ENCODE measurements at regions not wholly inside any gene's neighbourhood (a gene's known extent, or its start where the extent isn't known, plus 50 kb on each side); places are given as distances from the start of the nearest gene placed in this dataset.

DNA sequence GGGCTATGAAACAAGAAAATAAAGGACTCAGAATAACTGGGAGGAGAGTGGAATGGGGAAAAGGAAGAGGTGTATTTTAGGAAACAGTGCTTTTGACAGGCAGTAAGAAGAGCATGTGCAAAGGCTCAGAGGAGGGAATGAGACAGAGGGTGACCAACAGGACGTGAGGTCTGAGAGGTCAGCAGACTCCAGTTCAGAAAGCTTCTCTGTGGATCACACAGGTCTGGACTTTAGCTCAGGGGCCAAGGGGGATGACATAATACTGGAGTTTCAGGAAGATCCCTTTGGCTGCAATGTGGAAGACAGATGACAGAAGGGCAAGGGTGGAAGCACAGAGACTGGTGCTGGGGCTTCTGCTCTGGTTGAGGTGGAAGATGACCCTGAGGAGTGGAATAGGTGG is 489.9 kb upstream of the CDH5 start:
- DNase-seq (ENCODE audit: low spot score) (no peak), ATAC-seq (no peak)
- Mint-ChIP-seq H3K27me3 (ENCODE audit: low read depth) (no peaks in the 10 kb centered on the region), H3K9me3 (peaks cover 16% of the 10 kb centered on the region; the same call in 1 of the 2 replicates), H3K27ac (no peak overlapping the region), H3K36me3 (no peaks in the 10 kb centered on the region), H3K4me3 (no peak overlapping the region), H3K4me1 (0 out of 2 replicates have a peak, but pooled peaks cover 3% of the 10 kb centered on the region)
- ChIA-PET CTCF (no interaction called here), POLR2A (no interaction called here)
- no peak for TF ChIP-seq ZNF671 (CRISPR knock-in tag; IDR thresholded peaks at IDR 0.05)
- TF ChIP-seq, protein P1, sequence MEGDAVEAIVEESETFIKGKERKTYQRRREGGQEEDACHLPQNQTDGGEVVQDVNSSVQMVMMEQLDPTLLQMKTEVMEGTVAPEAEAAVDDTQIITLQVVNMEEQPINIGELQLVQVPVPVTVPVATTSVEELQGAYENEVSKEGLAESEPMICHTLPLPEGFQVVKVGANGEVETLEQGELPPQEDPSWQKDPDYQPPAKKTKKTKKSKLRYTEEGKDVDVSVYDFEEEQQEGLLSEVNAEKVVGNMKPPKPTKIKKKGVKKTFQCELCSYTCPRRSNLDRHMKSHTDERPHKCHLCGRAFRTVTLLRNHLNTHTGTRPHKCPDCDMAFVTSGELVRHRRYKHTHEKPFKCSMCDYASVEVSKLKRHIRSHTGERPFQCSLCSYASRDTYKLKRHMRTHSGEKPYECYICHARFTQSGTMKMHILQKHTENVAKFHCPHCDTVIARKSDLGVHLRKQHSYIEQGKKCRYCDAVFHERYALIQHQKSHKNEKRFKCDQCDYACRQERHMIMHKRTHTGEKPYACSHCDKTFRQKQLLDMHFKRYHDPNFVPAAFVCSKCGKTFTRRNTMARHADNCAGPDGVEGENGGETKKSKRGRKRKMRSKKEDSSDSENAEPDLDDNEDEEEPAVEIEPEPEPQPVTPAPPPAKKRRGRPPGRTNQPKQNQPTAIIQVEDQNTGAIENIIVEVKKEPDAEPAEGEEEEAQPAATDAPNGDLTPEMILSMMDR (IDR thresholded peaks at IDR 0.05) = no peak
- no peak for TF ChIP-seq ETV6 (CRISPR knock-in tag; IDR thresholded peaks at IDR 0.05)
- TF ChIP-seq, protein P2, sequence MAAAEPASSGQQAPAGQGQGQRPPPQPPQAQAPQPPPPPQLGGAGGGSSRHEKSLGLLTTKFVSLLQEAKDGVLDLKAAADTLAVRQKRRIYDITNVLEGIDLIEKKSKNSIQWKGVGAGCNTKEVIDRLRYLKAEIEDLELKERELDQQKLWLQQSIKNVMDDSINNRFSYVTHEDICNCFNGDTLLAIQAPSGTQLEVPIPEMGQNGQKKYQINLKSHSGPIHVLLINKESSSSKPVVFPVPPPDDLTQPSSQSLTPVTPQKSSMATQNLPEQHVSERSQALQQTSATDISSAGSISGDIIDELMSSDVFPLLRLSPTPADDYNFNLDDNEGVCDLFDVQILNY (CRISPR knock-in tag; IDR thresholded peaks at IDR 0.05) = no peak
- no peak for TF ChIP-seq SMAD4 (CRISPR knock-in tag; IDR thresholded peaks at IDR 0.05)
- no peak for TF ChIP-seq RELA (CRISPR knock-in tag; IDR thresholded peaks at IDR 0.05; ENCODE audit: borderline replicate concordance)
- TF ChIP-seq, protein P3, sequence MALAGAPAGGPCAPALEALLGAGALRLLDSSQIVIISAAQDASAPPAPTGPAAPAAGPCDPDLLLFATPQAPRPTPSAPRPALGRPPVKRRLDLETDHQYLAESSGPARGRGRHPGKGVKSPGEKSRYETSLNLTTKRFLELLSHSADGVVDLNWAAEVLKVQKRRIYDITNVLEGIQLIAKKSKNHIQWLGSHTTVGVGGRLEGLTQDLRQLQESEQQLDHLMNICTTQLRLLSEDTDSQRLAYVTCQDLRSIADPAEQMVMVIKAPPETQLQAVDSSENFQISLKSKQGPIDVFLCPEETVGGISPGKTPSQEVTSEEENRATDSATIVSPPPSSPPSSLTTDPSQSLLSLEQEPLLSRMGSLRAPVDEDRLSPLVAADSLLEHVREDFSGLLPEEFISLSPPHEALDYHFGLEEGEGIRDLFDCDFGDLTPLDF (CRISPR knock-in tag; IDR thresholded peaks at IDR 0.05) = no peak
- no peak for TF ChIP-seq EMX1 (CRISPR knock-in tag; IDR thresholded peaks at IDR 0.05)
- TF ChIP-seq, protein P4, sequence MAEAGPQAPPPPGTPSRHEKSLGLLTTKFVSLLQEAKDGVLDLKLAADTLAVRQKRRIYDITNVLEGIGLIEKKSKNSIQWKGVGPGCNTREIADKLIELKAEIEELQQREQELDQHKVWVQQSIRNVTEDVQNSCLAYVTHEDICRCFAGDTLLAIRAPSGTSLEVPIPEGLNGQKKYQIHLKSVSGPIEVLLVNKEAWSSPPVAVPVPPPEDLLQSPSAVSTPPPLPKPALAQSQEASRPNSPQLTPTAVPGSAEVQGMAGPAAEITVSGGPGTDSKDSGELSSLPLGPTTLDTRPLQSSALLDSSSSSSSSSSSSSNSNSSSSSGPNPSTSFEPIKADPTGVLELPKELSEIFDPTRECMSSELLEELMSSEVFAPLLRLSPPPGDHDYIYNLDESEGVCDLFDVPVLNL (CRISPR knock-in tag; IDR thresholded peaks at IDR 0.05; ENCODE audit: borderline replicate concordance, low read depth) = no peak
- no peak for TF ChIP-seq IRF2 (CRISPR knock-in tag; IDR thresholded peaks at IDR 0.05; ENCODE audit: borderline replicate concordance, low read depth)
- TF ChIP-seq ZBTB21 (CRISPR knock-in tag; IDR thresholded peaks at IDR 0.05; ENCODE audit: borderline replicate concordance) = no peak
- no peak for TF ChIP-seq SMAD3 (CRISPR knock-in tag; IDR thresholded peaks at IDR 0.05; ENCODE audit: borderline replicate concordance)
- TF ChIP-seq, protein P5, sequence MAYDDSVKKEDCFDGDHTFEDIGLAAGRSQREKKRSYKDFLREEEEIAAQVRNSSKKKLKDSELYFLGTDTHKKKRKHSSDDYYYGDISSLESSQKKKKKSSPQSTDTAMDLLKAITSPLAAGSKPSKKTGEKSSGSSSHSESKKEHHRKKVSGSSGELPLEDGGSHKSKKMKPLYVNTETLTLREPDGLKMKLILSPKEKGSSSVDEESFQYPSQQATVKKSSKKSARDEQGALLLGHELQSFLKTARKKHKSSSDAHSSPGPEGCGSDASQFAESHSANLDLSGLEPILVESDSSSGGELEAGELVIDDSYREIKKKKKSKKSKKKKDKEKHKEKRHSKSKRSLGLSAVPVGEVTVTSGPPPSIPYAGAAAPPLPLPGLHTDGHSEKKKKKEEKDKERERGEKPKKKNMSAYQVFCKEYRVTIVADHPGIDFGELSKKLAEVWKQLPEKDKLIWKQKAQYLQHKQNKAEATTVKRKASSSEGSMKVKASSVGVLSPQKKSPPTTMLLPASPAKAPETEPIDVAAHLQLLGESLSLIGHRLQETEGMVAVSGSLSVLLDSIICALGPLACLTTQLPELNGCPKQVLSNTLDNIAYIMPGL (CRISPR knock-in tag; IDR thresholded peaks at IDR 0.05) = no peak
- TF ChIP-seq, protein P6, sequence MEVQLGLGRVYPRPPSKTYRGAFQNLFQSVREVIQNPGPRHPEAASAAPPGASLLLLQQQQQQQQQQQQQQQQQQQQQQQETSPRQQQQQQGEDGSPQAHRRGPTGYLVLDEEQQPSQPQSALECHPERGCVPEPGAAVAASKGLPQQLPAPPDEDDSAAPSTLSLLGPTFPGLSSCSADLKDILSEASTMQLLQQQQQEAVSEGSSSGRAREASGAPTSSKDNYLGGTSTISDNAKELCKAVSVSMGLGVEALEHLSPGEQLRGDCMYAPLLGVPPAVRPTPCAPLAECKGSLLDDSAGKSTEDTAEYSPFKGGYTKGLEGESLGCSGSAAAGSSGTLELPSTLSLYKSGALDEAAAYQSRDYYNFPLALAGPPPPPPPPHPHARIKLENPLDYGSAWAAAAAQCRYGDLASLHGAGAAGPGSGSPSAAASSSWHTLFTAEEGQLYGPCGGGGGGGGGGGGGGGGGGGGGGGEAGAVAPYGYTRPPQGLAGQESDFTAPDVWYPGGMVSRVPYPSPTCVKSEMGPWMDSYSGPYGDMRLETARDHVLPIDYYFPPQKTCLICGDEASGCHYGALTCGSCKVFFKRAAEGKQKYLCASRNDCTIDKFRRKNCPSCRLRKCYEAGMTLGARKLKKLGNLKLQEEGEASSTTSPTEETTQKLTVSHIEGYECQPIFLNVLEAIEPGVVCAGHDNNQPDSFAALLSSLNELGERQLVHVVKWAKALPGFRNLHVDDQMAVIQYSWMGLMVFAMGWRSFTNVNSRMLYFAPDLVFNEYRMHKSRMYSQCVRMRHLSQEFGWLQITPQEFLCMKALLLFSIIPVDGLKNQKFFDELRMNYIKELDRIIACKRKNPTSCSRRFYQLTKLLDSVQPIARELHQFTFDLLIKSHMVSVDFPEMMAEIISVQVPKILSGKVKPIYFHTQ (CRISPR knock-in tag; IDR thresholded peaks at IDR 0.05) = no peak
- no peak for TF ChIP-seq ZNF138 (CRISPR knock-in tag; conservative IDR thresholded peaks at IDR 0.05)

DNA sequence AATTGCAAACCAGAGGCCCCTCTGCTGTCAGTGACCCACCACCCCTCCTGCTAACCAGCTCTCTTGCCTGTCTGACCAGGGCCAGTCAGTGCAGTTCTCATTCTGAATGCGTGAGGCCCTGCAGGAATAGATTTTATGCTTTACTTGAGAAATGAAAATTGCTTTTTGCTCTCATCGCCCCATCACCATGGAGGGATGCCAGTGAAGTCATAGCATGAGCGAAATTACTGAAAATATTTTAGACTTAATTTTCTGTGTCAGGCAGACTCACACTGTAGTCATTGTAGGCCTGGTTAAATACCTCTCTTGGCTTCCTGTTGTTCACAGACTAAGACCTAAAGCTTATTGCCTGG is 490.5 kb upstream of the CDH5 start:
- ATAC-seq = no peak
- no peaks in the 10 kb centered on the region for H3K36me3 Mint-ChIP-seq
- POLR2A ChIA-PET = no interaction called here
- no peak for DNase-seq (ENCODE audit: low spot score)
- no peak overlapping the region for H3K27ac Mint-ChIP-seq
- 0 out of 2 replicates have a peak, but pooled peaks cover 3% of the 10 kb centered on the region for H3K4me1 Mint-ChIP-seq
- CTCF ChIA-PET = no interaction called here
- TF ChIP-seq, protein P7, sequence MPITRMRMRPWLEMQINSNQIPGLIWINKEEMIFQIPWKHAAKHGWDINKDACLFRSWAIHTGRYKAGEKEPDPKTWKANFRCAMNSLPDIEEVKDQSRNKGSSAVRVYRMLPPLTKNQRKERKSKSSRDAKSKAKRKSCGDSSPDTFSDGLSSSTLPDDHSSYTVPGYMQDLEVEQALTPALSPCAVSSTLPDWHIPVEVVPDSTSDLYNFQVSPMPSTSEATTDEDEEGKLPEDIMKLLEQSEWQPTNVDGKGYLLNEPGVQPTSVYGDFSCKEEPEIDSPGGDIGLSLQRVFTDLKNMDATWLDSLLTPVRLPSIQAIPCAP (CRISPR knock-in tag; IDR thresholded peaks at IDR 0.05) = no peak
- no peak for TF ChIP-seq ZBTB21 (CRISPR knock-in tag; IDR thresholded peaks at IDR 0.05; ENCODE audit: borderline replicate concordance)
- peaks cover 16% of the 10 kb centered on the region; the same call in 1 of the 2 replicates for H3K9me3 Mint-ChIP-seq
- no peak overlapping the region for H3K4me3 Mint-ChIP-seq
- H3K27me3 Mint-ChIP-seq (ENCODE audit: low read depth) = no peaks in the 10 kb centered on the region

Measured in WTC11 (cell line).